ENCODE measurements at regions not wholly inside any gene's neighbourhood (a gene's known extent, or its start where the extent isn't known, plus 50 kb on each side); places are given as distances from the start of the nearest gene placed in this dataset.

GRCh38 chr10:56567580-56567979 is 206.5 kb upstream of the ZWINT start:
- H3K36me3 ChIP-seq (replicated peaks; ENCODE audit: insufficient read depth, low read depth) = no peaks in the 10 kb centered on the region
- H3K4me1 ChIP-seq (ENCODE audit: insufficient read depth) = no peaks in the 10 kb centered on the region
- DNase-seq (ENCODE audit: low spot score) = no peak
- H3K79me2 ChIP-seq = no peaks in the 10 kb centered on the region
- WGBS (ENCODE audit: low lambda C conversion rate, missing lambda C conversion rate) = 86% methylated on average over 1 of the region's 1 CpG
- no peaks in the 10 kb centered on the region for H4K20me1 ChIP-seq (ENCODE audit: insufficient read depth, poor library complexity, severe bottlenecking)
- H3K4me2 ChIP-seq = no peak overlapping the region
- H3K27ac ChIP-seq = no peak overlapping the region
- TF ChIP-seq EZH2phosphoT487 (IDR thresholded peaks at IDR 0.05; ENCODE audit: low read depth, severe bottlenecking, unreplicated experiment) = no peak
- no peaks in the 10 kb centered on the region for H3K9me3 ChIP-seq (ENCODE audit: low read depth)
- H3K4me3 ChIP-seq = no peak overlapping the region
- no peaks in the 10 kb centered on the region for H3K9me2 ChIP-seq (replicated peaks; ENCODE audit: insufficient read depth)
- no peaks in the 10 kb centered on the region for H3K27me3 ChIP-seq
- no peak overlapping the region for H2AFZ ChIP-seq

GRCh38 chr10:56561336-56561735 is 200.3 kb upstream of the ZWINT start:
- TF ChIP-seq EZH2 (IDR thresholded peaks at IDR 0.05; ENCODE audit: borderline replicate concordance) (no peak), EZH2phosphoT487 (IDR thresholded peaks at IDR 0.05; ENCODE audit: low read depth, severe bottlenecking, unreplicated experiment) (no peak), CTCF (IDR thresholded peaks at IDR 0.05; ENCODE audit: poor library complexity) (no peak)
- Histone ChIP-seq H3K27me3 (no peaks in the 10 kb centered on the region), H3K27ac (no peak overlapping the region), H3K4me2 (no peak overlapping the region), H3K36me3 (replicated peaks; ENCODE audit: insufficient read depth, low read depth) (no peaks in the 10 kb centered on the region), H2AFZ (no peak overlapping the region), H3K4me1 (ENCODE audit: insufficient read depth) (no peaks in the 10 kb centered on the region), H4K20me1 (ENCODE audit: insufficient read depth, poor library complexity, severe bottlenecking) (no peaks in the 10 kb centered on the region), H3K79me2 (no peaks in the 10 kb centered on the region), H3K4me3 (no peak overlapping the region), H3K9me2 (replicated peaks; ENCODE audit: insufficient read depth) (no peaks in the 10 kb centered on the region), H3K9me3 (ENCODE audit: low read depth) (no peaks in the 10 kb centered on the region)
- DNase-seq (ENCODE audit: low spot score) = no peak
- 94% methylated on average over 3 of the region's 3 CpGs for WGBS (ENCODE audit: low lambda C conversion rate, missing lambda C conversion rate)

- Histone ChIP-seq H3K4me2 (no peak overlapping the region), H3K4me3 (no peak overlapping the region), H3K79me2 (no peaks in the 10 kb centered on the region), H3K27me3 (no peaks in the 10 kb centered on the region), H4K20me1 (ENCODE audit: insufficient read depth, poor library complexity, severe bottlenecking) (no peaks in the 10 kb centered on the region), H3K27ac (no peak overlapping the region), H2AFZ (no peak overlapping the region), H3K9me3 (ENCODE audit: low read depth) (no peaks in the 10 kb centered on the region), H3K36me3 (replicated peaks; ENCODE audit: insufficient read depth, low read depth) (no peaks in the 10 kb centered on the region), H3K4me1 (ENCODE audit: insufficient read depth) (no peaks in the 10 kb centered on the region), H3K9me2 (replicated peaks; ENCODE audit: insufficient read depth) (no peaks in the 10 kb centered on the region)
- DNase-seq (ENCODE audit: low spot score) = no peak
- 69% methylated on average over 9 of the region's 9 CpGs for WGBS (ENCODE audit: low lambda C conversion rate, missing lambda C conversion rate)
- TF ChIP-seq EZH2 (IDR thresholded peaks at IDR 0.05; ENCODE audit: borderline replicate concordance) (no peak), EZH2phosphoT487 (IDR thresholded peaks at IDR 0.05; ENCODE audit: low read depth, severe bottlenecking, unreplicated experiment) (no peak), CTCF (IDR thresholded peaks at IDR 0.05; ENCODE audit: poor library complexity) (no peak)
Measured at GRCh38 chr10:56551037-56551436, 190.0 kb upstream of the ZWINT start.

- H2AFZ ChIP-seq = no peak overlapping the region
- no peaks in the 10 kb centered on the region for H3K36me3 ChIP-seq (replicated peaks; ENCODE audit: insufficient read depth, low read depth)
- H3K9me3 ChIP-seq (ENCODE audit: low read depth) = no peaks in the 10 kb centered on the region
- H3K9me2 ChIP-seq (replicated peaks; ENCODE audit: insufficient read depth) = no peaks in the 10 kb centered on the region
- DNase-seq (ENCODE audit: low spot score) = no peak
- H3K4me1 ChIP-seq (ENCODE audit: insufficient read depth) = no peaks in the 10 kb centered on the region
- no peaks in the 10 kb centered on the region for H3K79me2 ChIP-seq
- no peak overlapping the region for H3K4me3 ChIP-seq
- H3K27ac ChIP-seq = no peak overlapping the region
- H3K27me3 ChIP-seq = no peaks in the 10 kb centered on the region
- H3K4me2 ChIP-seq = no peak overlapping the region
- no peaks in the 10 kb centered on the region for H4K20me1 ChIP-seq (ENCODE audit: insufficient read depth, poor library complexity, severe bottlenecking)
- WGBS (ENCODE audit: low lambda C conversion rate, missing lambda C conversion rate) = 73% methylated on average over 4 of the region's 4 CpGs
- no peak for TF ChIP-seq CTCF (IDR thresholded peaks at IDR 0.05; ENCODE audit: poor library complexity)
- TF ChIP-seq EZH2 (IDR thresholded peaks at IDR 0.05; ENCODE audit: borderline replicate concordance) = no peak
- no peak for TF ChIP-seq EZH2phosphoT487 (IDR thresholded peaks at IDR 0.05; ENCODE audit: low read depth, severe bottlenecking, unreplicated experiment)
Measured at GRCh38 chr10:56547163-56547562, 186.1 kb upstream of the ZWINT start.

All from hepatocyte (in vitro differentiated cells).